Omental fat pad (tissue), 3 donors: ENCODE measurements at regions not wholly inside any gene's neighbourhood (a gene's known extent, or its start where the extent isn't known, plus 50 kb on each side); places are given as distances from the start of the nearest gene placed in this dataset.
"Not testable (repeated sequence)": the region's sequence is repeated elsewhere in the genome, so short reads cannot be mapped to it uniquely, and the experiment has no call there.

Experiments
- ATAC-seq: fragments of 150-250 bp; one replicate; pipeline ENCODE4 v1.9.1; 2016; ENCODE audit warnings: mild to moderate bottlenecking, moderate library complexity; ENCODE audit not compliant: low FRiP score
- DNase-seq: peaks from one replicate; pipeline ENCODE4 v3.0.0-alpha.2; 2019; ENCODE audit warnings: low spot score
- TF ChIP-seq, protein P1 (sequence below), 3 donors: fragments of 450-650 bp; IDR thresholded peaks; one replicate each; pipeline ENCODE4 v1.5.1; 2016 to 2017; ENCODE audit warnings: antibody characterized with exemption in 3 of 3, mild to moderate bottlenecking in 3 of 3, moderate library complexity in 2 of 3

DNA sequence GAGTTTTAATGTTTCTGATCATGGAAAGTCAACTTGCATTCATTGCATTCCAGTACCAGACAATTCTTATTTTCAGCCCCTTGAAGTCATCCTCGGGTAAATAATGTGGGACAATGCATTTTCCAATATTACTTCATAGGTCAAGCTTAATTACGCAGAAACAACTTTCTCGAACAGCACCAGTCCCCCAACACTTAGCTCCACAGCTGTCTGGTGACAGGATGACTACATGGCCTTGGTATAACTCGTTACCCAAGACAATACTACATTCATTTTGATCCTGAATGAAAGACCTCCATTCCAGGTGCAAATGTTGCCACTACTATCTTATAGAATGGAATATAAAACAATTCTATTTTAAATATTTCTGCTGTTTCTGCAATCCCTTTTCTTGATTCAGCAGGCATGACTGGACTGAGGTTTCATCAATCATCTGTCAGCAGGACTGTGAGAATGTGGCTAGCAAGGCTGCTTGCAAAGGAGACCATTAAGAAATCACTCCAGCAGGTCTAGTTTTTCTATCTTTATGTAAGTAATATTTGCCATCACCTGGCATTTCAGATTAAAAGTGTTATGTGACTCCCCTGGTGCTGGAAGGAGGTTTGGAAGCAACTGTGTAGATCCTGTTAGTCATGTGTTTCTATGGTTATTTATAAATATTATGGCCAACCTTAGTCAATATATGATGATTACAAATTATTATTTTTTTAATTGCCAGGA, 147.9 kb downstream of the HAO1 start:
- peak; percentile 69 for ATAC-seq
- TF ChIP-seq, protein P1, sequence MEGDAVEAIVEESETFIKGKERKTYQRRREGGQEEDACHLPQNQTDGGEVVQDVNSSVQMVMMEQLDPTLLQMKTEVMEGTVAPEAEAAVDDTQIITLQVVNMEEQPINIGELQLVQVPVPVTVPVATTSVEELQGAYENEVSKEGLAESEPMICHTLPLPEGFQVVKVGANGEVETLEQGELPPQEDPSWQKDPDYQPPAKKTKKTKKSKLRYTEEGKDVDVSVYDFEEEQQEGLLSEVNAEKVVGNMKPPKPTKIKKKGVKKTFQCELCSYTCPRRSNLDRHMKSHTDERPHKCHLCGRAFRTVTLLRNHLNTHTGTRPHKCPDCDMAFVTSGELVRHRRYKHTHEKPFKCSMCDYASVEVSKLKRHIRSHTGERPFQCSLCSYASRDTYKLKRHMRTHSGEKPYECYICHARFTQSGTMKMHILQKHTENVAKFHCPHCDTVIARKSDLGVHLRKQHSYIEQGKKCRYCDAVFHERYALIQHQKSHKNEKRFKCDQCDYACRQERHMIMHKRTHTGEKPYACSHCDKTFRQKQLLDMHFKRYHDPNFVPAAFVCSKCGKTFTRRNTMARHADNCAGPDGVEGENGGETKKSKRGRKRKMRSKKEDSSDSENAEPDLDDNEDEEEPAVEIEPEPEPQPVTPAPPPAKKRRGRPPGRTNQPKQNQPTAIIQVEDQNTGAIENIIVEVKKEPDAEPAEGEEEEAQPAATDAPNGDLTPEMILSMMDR (IDR thresholded peaks at IDR 0.05): no peak
- no peak for DNase-seq

GRCh38 chr20:7798176-7798575, 142.1 kb downstream of the HAO1 start:
- DNase-seq: no peak
- ATAC-seq: no peak
- TF ChIP-seq, protein P1 (IDR thresholded peaks at IDR 0.05): no peak

GRCh38 chr20:7799862-7800261, 140.4 kb downstream of the HAO1 start:
- ATAC-seq: no peak
- TF ChIP-seq, protein P1 (IDR thresholded peaks at IDR 0.05): no peak
- no peak for DNase-seq

DNA sequence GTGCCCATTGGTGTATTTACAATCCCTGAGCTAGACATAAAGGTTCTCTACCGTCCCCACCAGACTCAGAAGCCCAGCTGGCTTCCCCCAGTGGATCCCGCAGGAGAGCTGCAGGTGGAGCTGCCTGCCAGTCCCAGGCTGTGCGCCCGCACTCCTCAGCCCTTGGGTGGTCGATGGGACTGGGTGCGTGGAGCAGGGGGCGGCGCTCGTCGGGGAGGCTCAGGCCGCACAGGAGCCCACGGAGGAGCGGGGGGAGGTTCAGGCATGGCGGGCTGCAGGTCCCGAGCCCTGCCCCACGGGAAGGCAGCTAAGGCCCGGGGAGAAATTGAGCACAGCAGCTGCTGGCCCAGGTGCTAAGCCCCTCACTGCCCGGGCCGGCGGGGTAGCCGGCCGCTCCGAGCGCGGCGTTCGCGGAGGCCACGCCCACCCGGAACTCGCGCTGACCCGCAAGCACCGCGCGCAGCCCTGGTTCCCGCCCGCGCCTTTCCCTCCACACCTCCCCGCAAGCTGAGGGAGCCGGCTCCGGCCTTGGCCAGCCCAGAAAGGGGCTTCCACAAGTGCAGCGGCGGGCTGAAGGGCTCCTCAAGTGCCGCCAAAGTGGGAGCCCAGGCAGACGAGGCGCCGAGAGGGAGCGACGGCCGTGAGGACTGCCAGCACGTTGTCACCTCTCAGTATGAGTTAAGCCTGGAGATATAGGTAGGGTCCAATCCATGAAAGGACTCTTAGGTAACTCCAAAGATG, 136.7 kb downstream of the HAO1 start:
- ATAC-seq, DNase-seq: not testable (repeated sequence)

DNA sequence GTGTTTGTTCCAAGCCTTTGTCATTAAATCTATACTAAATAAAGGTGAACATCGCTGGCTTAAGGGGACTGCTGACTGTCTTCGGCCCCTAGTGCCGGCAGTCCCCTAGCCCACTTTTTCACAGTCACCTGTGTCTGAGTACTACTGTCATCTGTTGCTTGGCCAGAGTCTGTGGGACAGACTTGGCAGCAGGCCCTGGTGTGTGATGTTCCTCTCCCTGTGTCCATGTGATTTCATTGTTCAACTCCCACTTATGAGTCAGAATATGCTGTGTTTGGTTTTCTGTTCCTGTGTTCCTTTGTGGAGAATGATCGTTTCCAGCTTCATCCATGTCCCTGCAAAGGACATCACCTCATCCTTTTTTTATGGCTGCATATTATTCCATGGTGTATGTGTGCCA, 133.4 kb downstream of the HAO1 start:
- DNase-seq (no peak), ATAC-seq (no peak)
- TF ChIP-seq, protein P1 (IDR thresholded peaks at IDR 0.05): no peak

GRCh38 chr20:7817286-7817685, 123.0 kb downstream of the HAO1 start:
- TF ChIP-seq, protein P1 (IDR thresholded peaks at IDR 0.05): no peak
- ATAC-seq: no peak
- DNase-seq: no peak

- no peak for ATAC-seq
- no peak for DNase-seq
- TF ChIP-seq, protein P1 (IDR thresholded peaks at IDR 0.05): no peak
Observed at GRCh38 chr20:7818477-7818876, 121.8 kb downstream of the HAO1 start.
